Mammary epithelial cell (primary cell): ENCODE measurements at regions not wholly inside any gene's neighbourhood (a gene's known extent, or its start where the extent isn't known, plus 50 kb on each side); places are given as distances from the start of the nearest gene placed in this dataset.

ENCODE experiments used
- CTCF ChIP-seq, 2 donors: IDR thresholded peaks in 1 of 2; conservative IDR thresholded peaks in 1 of 2; 2 replicates each; pipeline ENCODE4 v1.5.1; 2011 to 2012; ENCODE audit warnings: inconsistent platforms in 2 of 2, low read length in 2 of 2, mild to moderate bottlenecking in 2 of 2, control low read depth in 1 of 2, low read depth in 1 of 2; ENCODE audit not compliant: insufficient read depth in 1 of 2; ENCODE audit errors: extremely low read depth in 1 of 2
- EZH2 ChIP-seq: IDR thresholded peaks from 2 replicates; pipeline ENCODE4 v1.6.1; 2012; ENCODE audit warnings: low read length, inconsistent platforms, borderline replicate concordance

GRCh38 chr20:56722042-56722441, 92.9 kb downstream of the TFAP2C start:
- TF ChIP-seq EZH2 (no peak), CTCF (conservative IDR thresholded peaks at IDR 0.05 in 1 of 2, IDR thresholded peaks at IDR 0.05 in 1 of 2; ENCODE audit: extremely low read depth in 1 of 2, insufficient read depth in 1 of 2, low read depth in 1 of 2, low read length in 2 of 2) (no peak)
